GM12878 (cell line): ENCODE measurements at regions not wholly inside any gene's neighbourhood (a gene's known extent, or its start where the extent isn't known, plus 50 kb on each side); places are given as distances from the start of the nearest gene placed in this dataset.

Source experiments
- ATAC-seq: fragments of 200-7000 bp; cut with Tn5 transposase; 3 replicates; pipeline ENCODE4 v1.9.1; 2020; ENCODE audit warnings: mild to moderate bottlenecking, moderate library complexity
- BruUV-seq: library from RNA; stranded (reverse); fragments of 400-500 nt; replicated peaks from 2 replicates; lab custom pipeline; 2021; lab: Mats Ljungman, UMichigan
- CTCF ChIA-PET: fragments of 300-600 bp; sonication (Branson Sonifier 250); formaldehyde crosslinking; extraction: SDS; loops from one replicate; lab custom pipeline; 2021; ENCODE audit warnings: inconsistent platforms; lab: Yijun Ruan, JAX
- POLR2A ChIA-PET: fragments of 350-600 bp; formaldehyde crosslinking; extraction: SDS; loops from one replicate; lab custom pipeline; 2021; ENCODE audit warnings: inconsistent platforms; lab: Charles Lee
- RAD21 ChIA-PET: fragments of 300-600 bp; sonication (Branson Sonifier 250); formaldehyde crosslinking; loops from one replicate; lab custom pipeline; 2023; ENCODE audit warnings: antibody characterized with exemption; ENCODE audit not compliant: unreplicated experiment; lab: Charles Lee
- SMC1A ChIA-PET: fragments of 300-600 bp; sonication (Branson Sonifier 250); formaldehyde crosslinking; loops from one replicate; lab custom pipeline; 2023; ENCODE audit not compliant: unreplicated experiment, uncharacterized antibody; lab: Charles Lee
- DNase-seq: peaks from one replicate; pipeline ENCODE4 v3.0.0-alpha.2; 2011; ENCODE audit warnings: low read depth, low spot score
- FAIRE-seq: peaks from 3 replicates; lab custom pipeline; 2011; peaks lifted over from hg19 to GRCh38; lab: Jason Lieb, UNC
- H2AFZ ChIP-seq: 2 replicates; pipeline ENCODE4 v1.6.0; 2011; ENCODE audit warnings: low read depth, low read length, control low read depth; ENCODE audit not compliant: control insufficient read depth
- H3K27ac ChIP-seq: 2 replicates; pipeline ENCODE4 v1.5.1; 2011; ENCODE audit warnings: control low read depth; ENCODE audit not compliant: control insufficient read depth, insufficient read depth
- H3K27me3 ChIP-seq, 2 experiments: replicated peaks in 1 of 2; 2 replicates each; pipeline versions ENCODE4 v1.6.0 to v1.6.1; 2011; ENCODE audit warnings: low read length in 1 of 2; ENCODE audit not compliant: control insufficient read depth in 2 of 2, insufficient read depth in 2 of 2
- H3K36me3 ChIP-seq, 2 experiments: 2 replicates each; pipeline ENCODE4 v1.5.1; 2011; ENCODE audit warnings: low read length in 1 of 2; ENCODE audit not compliant: control insufficient read depth in 2 of 2, insufficient read depth in 2 of 2
- H3K4me1 ChIP-seq: 2 replicates; pipeline ENCODE4 v1.6.1; 2011; ENCODE audit warnings: mild to moderate bottlenecking, low read length, moderate library complexity, mixed read lengths; ENCODE audit not compliant: control insufficient read depth, insufficient read depth
- H3K4me2 ChIP-seq: 2 replicates; pipeline ENCODE4 v1.6.0; 2011; ENCODE audit warnings: control low read depth; ENCODE audit not compliant: control insufficient read depth, insufficient read depth
- H3K4me3 ChIP-seq: fragments of 200-600 bp; sonication (generic); 2 replicates; pipeline ENCODE4 v1.5.1; 2016
- H3K79me2 ChIP-seq: 2 replicates; pipeline ENCODE4 v1.6.0; 2011; ENCODE audit warnings: low read length; ENCODE audit not compliant: control insufficient read depth, insufficient read depth
- H3K9ac ChIP-seq: 2 replicates; pipeline ENCODE4 v1.8.0; 2011; ENCODE audit warnings: low read length, control low read depth, mixed read lengths; ENCODE audit not compliant: control insufficient read depth, insufficient read depth
- H3K9me3 ChIP-seq: replicated peaks from 3 replicates; pipeline ENCODE4 v1.5.1; 2011; ENCODE audit warnings: mild to moderate bottlenecking, low read length; ENCODE audit not compliant: control insufficient read depth, insufficient read depth
- H4K20me1 ChIP-seq: 2 replicates; pipeline ENCODE4 v1.6.0; 2011; ENCODE audit not compliant: control insufficient read depth, insufficient read depth
- BCL11A ChIP-seq: IDR thresholded peaks from 2 replicates; pipeline ENCODE4 v1.6.1; 2011; ENCODE audit warnings: low read depth, low read length
- CHD2 ChIP-seq: IDR thresholded peaks from 2 replicates; pipeline ENCODE4 v1.6.1; 2011; ENCODE audit warnings: low read depth, low read length, improper control_type of control experiment, borderline replicate concordance
- DPF2 ChIP-seq: fragments of 450-650 bp; IDR thresholded peaks from 2 replicates; pipeline ENCODE4 v1.6.1; 2017; ENCODE audit warnings: mild to moderate bottlenecking
- FOS ChIP-seq: IDR thresholded peaks from 3 replicates; pipeline ENCODE4 v1.6.1; 2011; ENCODE audit warnings: borderline replicate concordance; ENCODE audit not compliant: insufficient read length; ENCODE audit errors: extremely low read depth
- KAT2A ChIP-seq: conservative IDR thresholded peaks from 2 replicates; pipeline ENCODE4 v1.6.1; 2011; ENCODE audit warnings: low read depth, low read length; ENCODE audit not compliant: control insufficient read depth
- POLR2AphosphoS2 ChIP-seq: IDR thresholded peaks from 2 replicates; pipeline ENCODE4 v1.6.1; 2011; ENCODE audit warnings: low read depth, mild to moderate bottlenecking, low read length, improper control_type of control experiment, moderate library complexity
- RB1 ChIP-seq: fragments of 450-650 bp; formaldehyde crosslinking; IDR thresholded peaks from 2 replicates; pipeline ENCODE4 v1.6.1; 2017; ENCODE audit warnings: mild to moderate bottlenecking, borderline replicate concordance
- SMARCA5 ChIP-seq: fragments of 450-650 bp; IDR thresholded peaks from 2 replicates; pipeline ENCODE4 v1.6.1; 2017; ENCODE audit warnings: mild to moderate bottlenecking
- SPI1 ChIP-seq: IDR thresholded peaks from 2 replicates; pipeline ENCODE4 v1.6.1; 2011; ENCODE audit warnings: low read depth, mild to moderate bottlenecking, low read length, moderate library complexity, borderline replicate concordance; ENCODE audit not compliant: insufficient read depth
- SUZ12 ChIP-seq: fragments of 200-600 bp; sonication (generic); IDR thresholded peaks from one replicate; pipeline ENCODE4 v1.6.1; 2018; ENCODE audit warnings: antibody characterized with exemption, mild to moderate bottlenecking; ENCODE audit not compliant: unreplicated experiment
- WGBS: methylation state at CpG from one replicate; pipeline ENCODE4 v1.1.6; 2016; ENCODE audit warnings: low lambda C conversion rate; ENCODE audit not compliant: insufficient replicate concordance, insufficient coverage; ENCODE audit errors: missing lambda C conversion rate; 5-methylcytosine and 5-hydroxymethylcytosine counted together
- in situ Hi-C: fragments of 300-500 bp; cut with MboI; formaldehyde crosslinking; loops from 9 replicates; pipeline ENCODE4 v1.14.3; 2018; ENCODE audit warnings: mixed read lengths
- intact Hi-C: fragments of 100-400 bp; cut with micrococcal nuclease; formaldehyde crosslinking; loops from one replicate; pipeline ENCODE4 v1.14.2; 2022; ENCODE audit not compliant: unreplicated experiment
- TF ChIP-seq, protein P1 (sequence below): fragments of 450-650 bp; IDR thresholded peaks from 2 replicates; pipeline ENCODE4 v1.6.1; 2017; ENCODE audit warnings: mild to moderate bottlenecking, low read depth, inconsistent platforms; ENCODE audit not compliant: poor library complexity, severe bottlenecking
- TF ChIP-seq, protein P2 (sequence below): IDR thresholded peaks from 2 replicates; pipeline ENCODE4 v1.6.1; 2011; ENCODE audit warnings: low read depth, mild to moderate bottlenecking, low read length, moderate library complexity, borderline replicate concordance; ENCODE audit errors: extremely low read depth

DNA sequence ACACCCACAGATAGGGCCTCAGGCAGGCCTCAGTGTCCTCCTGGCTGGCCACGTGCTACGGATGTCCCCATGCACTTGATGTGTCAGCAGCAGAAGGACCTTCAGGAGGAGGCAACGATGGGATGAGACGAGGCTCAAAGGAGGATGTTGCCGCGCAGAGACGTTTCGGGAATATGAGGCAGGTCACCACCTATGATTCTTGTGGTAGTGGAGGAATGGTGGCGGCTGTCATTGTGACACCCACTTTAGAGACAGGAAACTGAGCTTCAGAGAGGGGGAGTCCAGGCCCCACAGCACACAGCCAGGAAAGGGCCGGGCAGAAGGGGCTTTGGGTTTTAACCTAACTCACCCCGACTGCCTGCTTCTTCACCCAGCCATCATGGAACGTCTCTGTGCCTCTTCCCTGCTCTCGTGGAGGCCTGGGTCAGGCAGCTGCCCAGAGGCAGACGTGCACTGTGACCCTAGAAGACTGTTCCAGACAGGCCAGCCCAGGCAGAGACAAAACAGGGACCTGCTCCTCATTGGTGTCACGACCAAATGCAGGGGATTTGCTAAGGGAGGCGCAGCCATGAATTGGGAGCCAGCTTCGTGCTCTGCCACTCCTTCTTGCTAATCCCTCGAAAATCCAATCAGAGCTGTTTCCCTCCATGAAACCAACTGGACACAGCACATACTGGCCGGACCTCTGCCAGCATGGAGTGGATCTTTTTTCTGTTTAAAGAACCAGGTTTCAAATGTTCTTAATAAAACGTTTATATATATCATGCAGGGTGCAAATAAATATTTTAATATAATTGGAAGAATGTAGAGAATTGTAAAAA, 169.2 kb downstream of the ASB1 start (continued):
- TF ChIP-seq, protein P1, sequence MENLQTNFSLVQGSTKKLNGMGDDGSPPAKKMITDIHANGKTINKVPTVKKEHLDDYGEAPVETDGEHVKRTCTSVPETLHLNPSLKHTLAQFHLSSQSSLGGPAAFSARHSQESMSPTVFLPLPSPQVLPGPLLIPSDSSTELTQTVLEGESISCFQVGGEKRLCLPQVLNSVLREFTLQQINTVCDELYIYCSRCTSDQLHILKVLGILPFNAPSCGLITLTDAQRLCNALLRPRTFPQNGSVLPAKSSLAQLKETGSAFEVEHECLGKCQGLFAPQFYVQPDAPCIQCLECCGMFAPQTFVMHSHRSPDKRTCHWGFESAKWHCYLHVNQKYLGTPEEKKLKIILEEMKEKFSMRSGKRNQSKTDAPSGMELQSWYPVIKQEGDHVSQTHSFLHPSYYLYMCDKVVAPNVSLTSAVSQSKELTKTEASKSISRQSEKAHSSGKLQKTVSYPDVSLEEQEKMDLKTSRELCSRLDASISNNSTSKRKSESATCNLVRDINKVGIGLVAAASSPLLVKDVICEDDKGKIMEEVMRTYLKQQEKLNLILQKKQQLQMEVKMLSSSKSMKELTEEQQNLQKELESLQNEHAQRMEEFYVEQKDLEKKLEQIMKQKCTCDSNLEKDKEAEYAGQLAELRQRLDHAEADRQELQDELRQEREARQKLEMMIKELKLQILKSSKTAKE: no peak

DNA sequence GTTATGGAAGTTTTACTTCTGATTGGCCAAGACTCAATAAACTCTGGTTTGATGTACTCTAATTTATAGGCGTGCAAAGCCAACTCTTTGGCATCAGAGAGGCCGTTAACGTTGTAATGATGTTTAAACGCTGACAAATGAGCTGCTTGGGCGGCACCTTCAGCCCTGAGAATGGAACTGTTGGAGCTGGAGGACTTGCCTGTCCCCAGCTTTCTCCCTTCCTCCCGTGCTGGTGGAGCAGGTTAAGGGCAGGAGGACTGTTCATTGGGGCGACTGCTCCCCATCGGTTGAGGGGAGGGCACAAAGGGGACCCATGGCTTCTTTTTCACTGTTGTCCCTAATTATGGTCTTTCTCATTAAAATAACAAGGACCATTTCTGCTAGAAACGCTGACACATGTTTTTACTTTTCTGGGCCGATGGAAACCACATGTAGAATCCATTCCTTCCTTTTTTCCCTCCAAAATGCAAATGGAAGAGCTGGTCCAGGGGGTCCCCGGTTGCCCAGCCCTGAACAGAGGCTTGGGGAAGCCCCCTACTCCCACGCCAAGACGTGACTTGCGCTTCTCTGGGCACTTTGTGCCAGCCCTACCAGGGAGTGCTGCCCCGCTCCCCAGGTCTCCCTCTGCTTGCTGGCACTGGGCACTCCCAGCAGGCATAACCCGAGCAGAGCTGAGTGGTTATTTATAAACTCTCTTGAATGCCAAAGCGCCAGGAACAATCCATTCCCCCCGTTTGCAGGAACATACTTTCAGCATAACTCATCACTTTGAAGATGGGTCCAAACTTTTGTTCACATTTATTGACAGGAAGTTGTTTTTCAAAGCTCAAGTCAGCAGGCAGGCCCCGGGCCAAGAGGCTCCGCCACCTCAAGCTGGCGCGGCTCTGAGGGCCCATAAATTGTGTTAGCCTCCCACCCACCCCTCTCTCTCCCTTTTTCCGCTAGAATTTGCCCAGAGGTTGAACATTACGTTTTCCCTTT, 170.1 kb downstream of the ASB1 start:
- intact Hi-C loops: no loop called here
- no peak overlapping the region for H3K9ac ChIP-seq
- ATAC-seq (no peak), FAIRE-seq (no peak), DNase-seq (no peak)
- no peaks in the 10 kb centered on the region for H4K20me1 ChIP-seq
- ChIA-PET RAD21 (no interaction called here), POLR2A (no interaction called here), SMC1A (no interaction called here), CTCF (no interaction called here)
- H3K4me1 ChIP-seq: no peaks in the 10 kb centered on the region
- no peak overlapping the region for H3K27ac ChIP-seq
- H2AFZ ChIP-seq: no peak overlapping the region
- no peak overlapping the region for H3K4me3 ChIP-seq
- no peaks in the 10 kb centered on the region; a peak in 1 of 4 replicates for H3K27me3 ChIP-seq
- no TSS peak for BruUV-seq
- H3K4me2 ChIP-seq: no peak overlapping the region
- no peaks in the 10 kb centered on the region for H3K36me3 ChIP-seq
- H3K9me3 ChIP-seq: no peaks in the 10 kb centered on the region; the same call in 2 of the 3 replicates
- in situ Hi-C loops: no loop called here
- H3K79me2 ChIP-seq: no peaks in the 10 kb centered on the region
- 31% methylated on average over 24 of the region's 24 CpGs for WGBS
- no peak for TF ChIP-seq SPI1
- no peak for TF ChIP-seq SMARCA5
- TF ChIP-seq, protein P2, sequence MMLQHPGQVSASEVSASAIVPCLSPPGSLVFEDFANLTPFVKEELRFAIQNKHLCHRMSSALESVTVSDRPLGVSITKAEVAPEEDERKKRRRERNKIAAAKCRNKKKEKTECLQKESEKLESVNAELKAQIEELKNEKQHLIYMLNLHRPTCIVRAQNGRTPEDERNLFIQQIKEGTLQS: no peak
- no peak for TF ChIP-seq RB1
- no peak for TF ChIP-seq BCL11A
- no peak for TF ChIP-seq POLR2AphosphoS2
- TF ChIP-seq DPF2: no peak
- no peak for TF ChIP-seq SUZ12
- TF ChIP-seq CHD2: no peak
- TF ChIP-seq FOS: no peak
- no peak for TF ChIP-seq KAT2A
